OCI-LY7 (cell line): ENCODE measurements at regions not wholly inside any gene's neighbourhood (a gene's known extent, or its start where the extent isn't known, plus 50 kb on each side); places are given as distances from the start of the nearest gene placed in this dataset.
"Not testable (repeated sequence)": the region's sequence is repeated elsewhere in the genome, so short reads cannot be mapped to it uniquely, and the experiment has no call there.

Experiments
- BruUV-seq: library from RNA; stranded (reverse); fragments of 400-500 nt; replicated peaks from 2 replicates; lab custom pipeline; 2021; lab: Mats Ljungman, UMichigan
- CTCF ChIA-PET: fragments of 300-600 bp; sonication (Branson Sonifier 250); formaldehyde crosslinking; loops from one replicate; lab custom pipeline; 2022; ENCODE audit warnings: antibody characterized with exemption; ENCODE audit not compliant: unreplicated experiment; lab: Charles Lee
- POLR2A ChIA-PET: fragments of 300-600 bp; sonication (Branson Sonifier 250); formaldehyde crosslinking; loops from one replicate; lab custom pipeline; 2022; ENCODE audit warnings: antibody characterized with exemption; lab: Charles Lee
- DNase-seq: peaks from one replicate; pipeline ENCODE4 v3.0.0-alpha.2; 2015; ENCODE audit warnings: low spot score
- H2AFZ ChIP-seq: fragments of 200-600 bp; sonication (generic), shearing (Covaris generic); 2 replicates; pipeline ENCODE4 v1.6.1; 2014; ENCODE audit warnings: mild to moderate bottlenecking, antibody characterized with exemption, low read length, moderate library complexity
- H3K27ac ChIP-seq: fragments of 200-600 bp; sonication (generic); 2 replicates; pipeline ENCODE4 v1.5.1; 2014; ENCODE audit warnings: mixed run types, low read depth, mild to moderate bottlenecking, moderate library complexity, low read length, inconsistent platforms; ENCODE audit not compliant: poor library complexity, severe bottlenecking
- H3K36me3 ChIP-seq: fragments of 200-600 bp; sonication (generic); 2 replicates; pipeline ENCODE4 v1.6.1; 2014; ENCODE audit warnings: mild to moderate bottlenecking, antibody characterized with exemption, low read length, moderate library complexity, mixed read lengths; ENCODE audit not compliant: insufficient read depth
- H3K4me1 ChIP-seq: fragments of 200-600 bp; sonication (generic); 2 replicates; pipeline ENCODE4 v1.5.1; 2014; ENCODE audit warnings: mild to moderate bottlenecking, low read length; ENCODE audit not compliant: insufficient read depth, poor library complexity, severe bottlenecking
- H3K4me2 ChIP-seq: fragments of 200-600 bp; sonication (generic); 2 replicates; pipeline ENCODE4 v1.6.1; 2014; ENCODE audit warnings: mild to moderate bottlenecking, low read length
- H3K4me3 ChIP-seq: fragments of 200-600 bp; sonication (generic); 2 replicates; pipeline ENCODE4 v1.5.1; 2014; ENCODE audit warnings: mild to moderate bottlenecking, low read depth, low read length; ENCODE audit not compliant: poor library complexity, severe bottlenecking
- H3K79me2 ChIP-seq: fragments of 200-600 bp; sonication (generic); 2 replicates; pipeline ENCODE4 v1.6.1; 2016; ENCODE audit warnings: low read depth, mild to moderate bottlenecking, low read length, moderate library complexity, mixed read lengths; ENCODE audit not compliant: insufficient read depth
- H3K9me2 ChIP-seq: fragments of 200-600 bp; sonication (generic); 2 replicates; pipeline ENCODE4 v1.6.1; 2016; ENCODE audit warnings: mild to moderate bottlenecking, low read length, mixed read lengths; ENCODE audit not compliant: insufficient read depth
- H3K9me3 ChIP-seq: fragments of 200-600 bp; sonication (generic); 2 replicates; pipeline ENCODE4 v1.6.1; 2014; ENCODE audit warnings: mild to moderate bottlenecking, mixed run types, low read length, mixed read lengths
- H4K20me1 ChIP-seq: fragments of 200-600 bp; sonication (generic); 2 replicates; pipeline ENCODE4 v1.6.1; 2014; ENCODE audit warnings: mild to moderate bottlenecking, antibody characterized with exemption, low read length, moderate library complexity, mixed read lengths; ENCODE audit not compliant: insufficient read depth
- EZH2phosphoT487 ChIP-seq: fragments of 200-600 bp; sonication (generic); IDR thresholded peaks from 2 replicates; pipeline ENCODE4 v1.6.1; 2018; ENCODE audit warnings: low read depth, borderline replicate concordance, mild to moderate bottlenecking, mixed run types, antibody characterized with exemption, low read length, moderate library complexity, mixed read lengths
- intact Hi-C: fragments of 100-400 bp; cut with micrococcal nuclease; formaldehyde crosslinking; loops from one replicate; pipeline ENCODE4 v1.10.0; 2022; ENCODE audit not compliant: unreplicated experiment
- TF ChIP-seq, protein P1 (sequence below): fragments of 200-600 bp; sonication (generic); conservative IDR thresholded peaks from 2 replicates; pipeline ENCODE4 v1.5.1; 2014; ENCODE audit warnings: mild to moderate bottlenecking, antibody characterized with exemption, low read length, moderate library complexity, mixed read lengths

DNA sequence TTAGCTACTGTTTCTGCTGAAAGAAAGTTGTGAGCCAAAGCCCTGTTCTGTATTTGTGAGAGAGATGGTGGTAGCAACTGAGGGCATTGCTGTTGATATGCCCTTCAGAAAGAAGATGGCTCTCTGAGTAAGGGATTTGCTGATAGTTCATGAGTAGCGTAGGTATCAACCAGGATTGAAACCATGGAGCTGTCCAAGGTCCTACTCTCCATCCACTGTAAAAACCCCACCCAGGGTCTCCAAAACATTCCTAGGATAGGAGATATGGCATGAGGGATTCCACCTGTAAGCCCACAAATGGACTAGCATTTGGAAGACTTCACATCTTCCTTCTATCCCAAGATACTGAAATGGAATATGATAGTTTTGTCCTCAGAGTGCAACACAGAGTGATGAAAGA, 277.1 kb upstream of the PRKX start:
- H3K9me2 ChIP-seq: no peaks in the 10 kb centered on the region
- H3K4me2 ChIP-seq: no peak overlapping the region
- H2AFZ ChIP-seq: no peak overlapping the region
- no peaks in the 10 kb centered on the region for H3K36me3 ChIP-seq
- H3K79me2 ChIP-seq: no peaks in the 10 kb centered on the region
- CTCF ChIA-PET: no interaction called here
- BruUV-seq: no TSS peak
- no peak for DNase-seq
- POLR2A ChIA-PET: interaction anchor here (0.5 kb wide), 1 partner anchor 18 kb away, joined by 3 read pairs; no protein-coding TSS in a partner anchor
- no peaks in the 10 kb centered on the region for H3K4me1 ChIP-seq
- H3K27ac ChIP-seq: no peak overlapping the region
- intact Hi-C loops: no loop called here
- H4K20me1 ChIP-seq: no peaks in the 10 kb centered on the region
- no peaks in the 10 kb centered on the region for H3K9me3 ChIP-seq
- H3K4me3 ChIP-seq: no peak overlapping the region
- TF ChIP-seq, protein P1, sequence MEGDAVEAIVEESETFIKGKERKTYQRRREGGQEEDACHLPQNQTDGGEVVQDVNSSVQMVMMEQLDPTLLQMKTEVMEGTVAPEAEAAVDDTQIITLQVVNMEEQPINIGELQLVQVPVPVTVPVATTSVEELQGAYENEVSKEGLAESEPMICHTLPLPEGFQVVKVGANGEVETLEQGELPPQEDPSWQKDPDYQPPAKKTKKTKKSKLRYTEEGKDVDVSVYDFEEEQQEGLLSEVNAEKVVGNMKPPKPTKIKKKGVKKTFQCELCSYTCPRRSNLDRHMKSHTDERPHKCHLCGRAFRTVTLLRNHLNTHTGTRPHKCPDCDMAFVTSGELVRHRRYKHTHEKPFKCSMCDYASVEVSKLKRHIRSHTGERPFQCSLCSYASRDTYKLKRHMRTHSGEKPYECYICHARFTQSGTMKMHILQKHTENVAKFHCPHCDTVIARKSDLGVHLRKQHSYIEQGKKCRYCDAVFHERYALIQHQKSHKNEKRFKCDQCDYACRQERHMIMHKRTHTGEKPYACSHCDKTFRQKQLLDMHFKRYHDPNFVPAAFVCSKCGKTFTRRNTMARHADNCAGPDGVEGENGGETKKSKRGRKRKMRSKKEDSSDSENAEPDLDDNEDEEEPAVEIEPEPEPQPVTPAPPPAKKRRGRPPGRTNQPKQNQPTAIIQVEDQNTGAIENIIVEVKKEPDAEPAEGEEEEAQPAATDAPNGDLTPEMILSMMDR: no peak
- no peak for TF ChIP-seq EZH2phosphoT487

DNA sequence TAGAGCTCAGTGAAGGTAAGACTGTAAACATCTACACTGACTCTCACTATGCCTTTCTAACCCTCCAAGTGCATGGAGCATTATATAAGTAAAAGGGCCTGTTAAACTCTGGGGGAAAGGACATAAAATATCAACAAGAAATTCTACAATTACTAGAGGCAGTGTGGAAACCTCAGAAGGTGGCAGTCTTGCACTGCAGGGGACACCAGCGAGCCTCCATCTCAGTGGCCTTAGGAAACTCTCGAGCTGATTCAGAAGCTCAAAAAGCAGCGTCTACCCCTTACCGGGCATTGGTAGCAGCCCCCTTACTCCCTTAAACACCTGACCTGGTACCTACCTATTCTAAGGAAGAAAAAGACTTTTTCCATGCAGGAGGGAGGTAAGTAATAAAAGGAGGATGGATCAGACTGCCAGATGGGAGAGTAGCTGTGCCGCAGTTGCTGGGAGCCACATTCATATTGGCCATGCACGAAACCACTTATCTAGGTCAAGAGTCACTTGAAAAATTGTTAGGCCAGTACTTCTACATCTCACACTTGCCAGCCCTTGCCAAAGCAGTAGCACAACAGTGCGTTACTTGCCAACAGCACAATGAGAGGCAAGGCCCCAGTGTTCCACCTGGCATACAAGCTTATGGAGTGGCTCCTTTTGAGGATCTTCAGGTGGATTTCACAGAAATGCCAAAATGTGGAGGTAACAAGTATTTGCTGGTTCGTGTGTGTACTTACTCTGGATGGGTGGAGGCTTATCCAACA, 258.8 kb upstream of the PRKX start:
- H4K20me1 ChIP-seq, DNase-seq, H3K79me2 ChIP-seq, H3K9me2 ChIP-seq, H2AFZ ChIP-seq, H3K9me3 ChIP-seq, H3K4me1 ChIP-seq, CTCF ChIA-PET, BruUV-seq, H3K4me2 ChIP-seq, intact Hi-C loops, H3K36me3 ChIP-seq, POLR2A ChIA-PET, H3K4me3 ChIP-seq, H3K27ac ChIP-seq: not testable (repeated sequence)

DNA sequence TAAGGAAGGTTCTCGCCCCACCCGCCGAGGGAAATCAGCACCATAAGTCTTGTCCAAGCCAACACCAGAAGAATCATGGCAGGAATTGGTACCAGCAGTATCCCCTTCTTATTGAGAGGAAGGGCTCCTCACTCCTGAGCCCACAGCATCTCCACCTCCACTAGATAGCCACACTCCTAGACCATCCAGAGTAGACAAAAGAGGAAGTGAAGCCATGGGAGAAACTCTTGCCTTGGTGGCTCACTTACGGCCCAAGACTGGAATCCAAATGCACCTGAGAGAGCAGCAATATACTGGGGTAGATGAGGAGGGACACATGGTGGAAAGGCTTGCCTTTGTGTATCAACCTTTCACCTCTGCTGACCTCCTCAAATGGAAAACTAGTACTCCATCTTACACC, 255.3 kb upstream of the PRKX start:
- Histone ChIP-seq H3K4me1 (no peaks in the 10 kb centered on the region), H3K36me3 (no peaks in the 10 kb centered on the region), H3K9me2 (no peaks in the 10 kb centered on the region), H2AFZ (no peak overlapping the region), H3K27ac (no peak overlapping the region), H4K20me1 (no peaks in the 10 kb centered on the region), H3K4me3 (no peak overlapping the region), H3K4me2 (no peak overlapping the region), H3K79me2 (no peaks in the 10 kb centered on the region), H3K9me3 (no peaks in the 10 kb centered on the region)
- intact Hi-C loops: no loop called here
- TF ChIP-seq, protein P1: no peak
- TF ChIP-seq EZH2phosphoT487: no peak
- DNase-seq: no peak
- no TSS peak for BruUV-seq
- POLR2A ChIA-PET: no interaction called here
- CTCF ChIA-PET: no interaction called here
